ENCODE measurements at regions not wholly inside any gene's neighbourhood (a gene's known extent, or its start where the extent isn't known, plus 50 kb on each side); places are given as distances from the start of the nearest gene placed in this dataset.

DNA sequence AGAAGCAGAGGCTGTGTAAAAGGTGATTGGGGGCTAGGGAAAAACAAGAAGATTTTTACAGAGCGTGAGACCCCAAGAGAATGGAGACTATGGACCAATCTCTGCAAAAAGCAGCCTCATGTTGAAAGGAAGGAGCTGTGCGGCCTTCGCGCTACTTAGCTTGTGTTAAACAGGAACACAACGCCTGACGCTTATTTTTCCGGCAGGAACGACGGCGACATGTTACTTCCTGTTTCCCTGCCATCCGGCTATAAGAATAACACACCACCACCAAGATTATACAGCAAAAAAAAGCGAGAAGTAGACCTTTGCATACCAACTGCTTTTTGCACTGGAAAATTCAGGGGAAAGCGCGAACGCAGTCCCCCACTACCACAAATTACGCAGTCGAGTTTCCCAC lies 272.7 kb downstream of the FAM72C start:
- H3K4me1 ChIP-seq, result no peaks in the 10 kb centered on the region
- no peak for TF ChIP-seq POLR2AphosphoS5 (IDR thresholded peaks at IDR 0.05)
- TF ChIP-seq EP300 (IDR thresholded peaks at IDR 0.05; ENCODE audit: low read depth), result no peak
- TF ChIP-seq, protein P1, sequence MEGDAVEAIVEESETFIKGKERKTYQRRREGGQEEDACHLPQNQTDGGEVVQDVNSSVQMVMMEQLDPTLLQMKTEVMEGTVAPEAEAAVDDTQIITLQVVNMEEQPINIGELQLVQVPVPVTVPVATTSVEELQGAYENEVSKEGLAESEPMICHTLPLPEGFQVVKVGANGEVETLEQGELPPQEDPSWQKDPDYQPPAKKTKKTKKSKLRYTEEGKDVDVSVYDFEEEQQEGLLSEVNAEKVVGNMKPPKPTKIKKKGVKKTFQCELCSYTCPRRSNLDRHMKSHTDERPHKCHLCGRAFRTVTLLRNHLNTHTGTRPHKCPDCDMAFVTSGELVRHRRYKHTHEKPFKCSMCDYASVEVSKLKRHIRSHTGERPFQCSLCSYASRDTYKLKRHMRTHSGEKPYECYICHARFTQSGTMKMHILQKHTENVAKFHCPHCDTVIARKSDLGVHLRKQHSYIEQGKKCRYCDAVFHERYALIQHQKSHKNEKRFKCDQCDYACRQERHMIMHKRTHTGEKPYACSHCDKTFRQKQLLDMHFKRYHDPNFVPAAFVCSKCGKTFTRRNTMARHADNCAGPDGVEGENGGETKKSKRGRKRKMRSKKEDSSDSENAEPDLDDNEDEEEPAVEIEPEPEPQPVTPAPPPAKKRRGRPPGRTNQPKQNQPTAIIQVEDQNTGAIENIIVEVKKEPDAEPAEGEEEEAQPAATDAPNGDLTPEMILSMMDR (IDR thresholded peaks at IDR 0.05), result no peak
- no peak for TF ChIP-seq POLR2A (IDR thresholded peaks at IDR 0.05)
- H3K9me3 ChIP-seq, result no peaks in the 10 kb centered on the region
- H3K36me3 ChIP-seq, result no peaks in the 10 kb centered on the region
- in situ Hi-C loops (cut with MboI; ENCODE audit: low pct_ligation_motif_present in 1 of 4, low pct_unique_long_range_greater_than_20kb in 1 of 4, low sequenced_read_pairs in 3 of 4), result no loop called here
- 14 to 21% methylated on average over 10 to 17 of the region's 17 CpGs for WGBS, 2 donors (ENCODE audit: low coverage in 1 of 2)
- peaks cover 28% of the 10 kb centered on the region for H3K27me3 ChIP-seq
- intact Hi-C loops (cut with DNase I; ENCODE audit: low total_unique reads), result no loop called here
- H3K4me3 ChIP-seq, result no peak overlapping the region
- no peak for DNase-seq
- no peak overlapping the region for H3K27ac ChIP-seq

- Histone ChIP-seq H3K27ac (no peak overlapping the region), H3K4me1 (no peaks in the 10 kb centered on the region), H3K36me3 (no peaks in the 10 kb centered on the region), H3K4me3 (no peak overlapping the region), H3K9me3 (no peaks in the 10 kb centered on the region), H3K27me3 (peaks cover 28% of the 10 kb centered on the region)
- 0 to 7% methylated on average over 2 to 21 of the region's 21 CpGs for WGBS, 2 donors (ENCODE audit: low coverage in 1 of 2)
- TF ChIP-seq POLR2A (IDR thresholded peaks at IDR 0.05) (no peak), POLR2AphosphoS5 (IDR thresholded peaks at IDR 0.05) (no peak), EP300 (IDR thresholded peaks at IDR 0.05; ENCODE audit: low read depth) (no peak)
- TF ChIP-seq, protein P1 (IDR thresholded peaks at IDR 0.05), result peak; percentile 52 to 85 (median 60)
- DNase-seq, result peak; percentile 74
- intact Hi-C loops (cut with DNase I; ENCODE audit: low total_unique reads), result no loop called here
- in situ Hi-C loops (cut with MboI; ENCODE audit: low pct_ligation_motif_present in 1 of 4, low pct_unique_long_range_greater_than_20kb in 1 of 4, low sequenced_read_pairs in 3 of 4), result no loop called here
Observed at GRCh38 chr1:143698016-143698415, 273.8 kb downstream of the FAM72C start.

GRCh38 chr1:143694085-143694484 lies 277.7 kb downstream of the FAM72C start:
- Histone ChIP-seq H3K27me3 (peaks cover 30% of the 10 kb centered on the region), H3K36me3 (no peaks in the 10 kb centered on the region), H3K27ac (no peak overlapping the region), H3K4me1 (no peaks in the 10 kb centered on the region), H3K4me3 (no peak overlapping the region), H3K9me3 (no peaks in the 10 kb centered on the region)
- 69% methylated on average over 3 of the region's 3 CpGs; no CpG with 5 or more reads in 1 of the 2 donors for WGBS, 2 donors (ENCODE audit: low coverage in 1 of 2)
- intact Hi-C loops (cut with DNase I; ENCODE audit: low total_unique reads), result no loop called here
- TF ChIP-seq, protein P1 (IDR thresholded peaks at IDR 0.05), result no peak
- DNase-seq, result no peak
- in situ Hi-C loops (cut with MboI; ENCODE audit: low pct_ligation_motif_present in 1 of 4, low pct_unique_long_range_greater_than_20kb in 1 of 4, low sequenced_read_pairs in 3 of 4), result no loop called here

- in situ Hi-C loops (cut with MboI; ENCODE audit: low pct_ligation_motif_present in 1 of 4, low pct_unique_long_range_greater_than_20kb in 1 of 4, low sequenced_read_pairs in 3 of 4), result no loop called here
- DNase-seq, result no peak
Observed at GRCh38 chr1:143691971-143692529, 279.7 kb downstream of the FAM72C start.

More at GRCh38 chr1:143691971-143692529, 279.7 kb downstream of the FAM72C start:
- 24 to 49% methylated on average over 9 to 29 of the region's 29 CpGs for WGBS, 2 donors (ENCODE audit: low coverage in 1 of 2)
- Histone ChIP-seq H3K9me3 (no peaks in the 10 kb centered on the region), H3K36me3 (no peaks in the 10 kb centered on the region), H3K4me3 (no peak overlapping the region), H3K27me3 (peaks cover 12% of the 10 kb centered on the region), H3K27ac (no peak overlapping the region), H3K4me1 (no peaks in the 10 kb centered on the region)
- intact Hi-C loops (cut with DNase I; ENCODE audit: low total_unique reads), result no loop called here
- TF ChIP-seq POLR2AphosphoS5 (IDR thresholded peaks at IDR 0.05), result no peak
- TF ChIP-seq, protein P1 (IDR thresholded peaks at IDR 0.05), result no peak

Data from transverse colon (tissue), 4 donors.